HEK293 (cell line): ENCODE measurements at regions not wholly inside any gene's neighbourhood (a gene's known extent, or its start where the extent isn't known, plus 50 kb on each side); places are given as distances from the start of the nearest gene placed in this dataset.

Experiments
- CTCF ChIA-PET: fragments of 350-600 bp; formaldehyde crosslinking; extraction: SDS; loops from one replicate; lab custom pipeline; 2021; ENCODE audit warnings: antibody characterized with exemption; lab: Yijun Ruan, JAX
- POLR2A ChIA-PET: fragments of 300-600 bp; formaldehyde crosslinking; extraction: SDS; loops from one replicate; lab custom pipeline; 2020; ENCODE audit warnings: antibody characterized with exemption, inconsistent platforms; lab: Yijun Ruan, JAX
- H3K27ac ChIP-seq: fragments of 200-500 bp; sonication (Bioruptor generic); 2 replicates; pipeline ENCODE4 v1.5.1; 2014; ENCODE audit warnings: low read depth, low read length, control low read depth, inconsistent platforms; ENCODE audit errors: extremely low read depth
- H3K36me3 ChIP-seq, 2 experiments: fragments of 200-500 bp in 1 of 2; sonication (Bioruptor generic) in 1 of 2; 1 replicate in 1 of 2; 2 replicates in 1 of 2; pipeline ENCODE4 v1.5.1; 2014 to 2017; ENCODE audit warnings: inconsistent platforms in 2 of 2, low read length in 2 of 2; ENCODE audit not compliant: control insufficient read depth in 2 of 2, insufficient read depth in 1 of 2
- H3K4me1 ChIP-seq: fragments of 200-500 bp; sonication (Bioruptor generic); 2 replicates; pipeline ENCODE4 v1.5.1; 2014; ENCODE audit warnings: mild to moderate bottlenecking, low read length, inconsistent platforms; ENCODE audit not compliant: control insufficient read depth, insufficient read depth
- H3K4me3 ChIP-seq: 2 replicates; pipeline ENCODE4 v1.5.1; 2011; ENCODE audit warnings: low read depth, mild to moderate bottlenecking, control low read depth, low read length, moderate library complexity
- H3K9me3 ChIP-seq: fragments of 200-500 bp; sonication (Bioruptor generic); 2 replicates; pipeline ENCODE4 v1.5.1; 2014; ENCODE audit warnings: low read depth, low read length, inconsistent platforms; ENCODE audit not compliant: control insufficient read depth, insufficient read depth
- ATF2 ChIP-seq: fragments of 450-650 bp; formaldehyde crosslinking; IDR thresholded peaks from 2 replicates; pipeline ENCODE4 v1.5.1; 2016; ENCODE audit warnings: missing biosample characterization, missing genetic modification characterization, low read depth
- HOXC10 ChIP-seq: sonication (generic); formaldehyde crosslinking; IDR thresholded peaks from 2 replicates; pipeline ENCODE4 v1.8.1; 2023; ENCODE audit warnings: mild to moderate bottlenecking, missing genetic modification reagents
- KLF16 ChIP-seq: fragments of 450-650 bp; formaldehyde crosslinking; IDR thresholded peaks from 2 replicates; pipeline ENCODE4 v1.5.1; 2017; ENCODE audit warnings: missing biosample characterization, missing genetic modification characterization
- OSR2 ChIP-seq: fragments of 450-650 bp; formaldehyde crosslinking; IDR thresholded peaks from 2 replicates; pipeline ENCODE4 v1.5.1; 2016; ENCODE audit warnings: missing biosample characterization, missing genetic modification characterization
- PRDM6 ChIP-seq: fragments of 450-650 bp; formaldehyde crosslinking; IDR thresholded peaks from 2 replicates; pipeline ENCODE4 v1.5.1; 2017; ENCODE audit warnings: missing biosample characterization, missing genetic modification characterization
- RBAK ChIP-seq: fragments of 450-650 bp; formaldehyde crosslinking; IDR thresholded peaks from 2 replicates; pipeline ENCODE4 v1.5.1; 2016; ENCODE audit warnings: missing biosample characterization, missing genetic modification characterization
- SP3 ChIP-seq: fragments of 450-650 bp; formaldehyde crosslinking; IDR thresholded peaks from 2 replicates; pipeline ENCODE4 v1.5.1; 2016; ENCODE audit warnings: missing biosample characterization, missing genetic modification characterization
- ZBTB48 ChIP-seq: fragments of 450-650 bp; formaldehyde crosslinking; IDR thresholded peaks from 2 replicates; pipeline ENCODE4 v1.5.1; 2016; ENCODE audit warnings: missing biosample characterization, missing genetic modification characterization
- ZNF174 ChIP-seq: fragments of 450-650 bp; formaldehyde crosslinking; IDR thresholded peaks from 2 replicates; pipeline ENCODE4 v1.5.0; 2017; ENCODE audit warnings: missing biosample characterization, mild to moderate bottlenecking, missing genetic modification characterization
- ZNF19 ChIP-seq: fragments of 450-650 bp; formaldehyde crosslinking; IDR thresholded peaks from 2 replicates; pipeline ENCODE4; 2016; ENCODE audit warnings: missing biosample characterization, missing genetic modification characterization, low read depth
- ZNF214 ChIP-seq: fragments of 450-650 bp; formaldehyde crosslinking; IDR thresholded peaks from 2 replicates; pipeline ENCODE4 v1.5.1; 2017; ENCODE audit warnings: missing biosample characterization, mild to moderate bottlenecking, missing genetic modification characterization, borderline replicate concordance
- ZNF274 ChIP-seq, 2 experiments: fragments of 200-500 bp in 1 of 2; fragments of 450-650 bp in 1 of 2; sonication (Bioruptor generic) in 1 of 2; formaldehyde crosslinking in 1 of 2; IDR thresholded peaks; 2 replicates each; pipeline versions ENCODE4 v1.5.1 to v1.6.1; 2014 to 2016; ENCODE audit warnings: borderline replicate concordance in 1 of 2, inconsistent platforms in 1 of 2, low read length in 1 of 2, missing biosample characterization in 1 of 2, missing genetic modification characterization in 1 of 2
- ZNF292 ChIP-seq: fragments of 450-650 bp; formaldehyde crosslinking; IDR thresholded peaks from 2 replicates; pipeline ENCODE4 v1.5.1; 2016; ENCODE audit warnings: low read depth, missing biosample characterization, missing genetic modification characterization, borderline replicate concordance
- ZNF350 ChIP-seq: fragments of 450-650 bp; formaldehyde crosslinking; IDR thresholded peaks from 2 replicates; pipeline ENCODE4 v1.5.0; 2017; ENCODE audit warnings: missing biosample characterization, mild to moderate bottlenecking, missing genetic modification characterization
- ZNF404 ChIP-seq: fragments of 450-650 bp; formaldehyde crosslinking; IDR thresholded peaks from 2 replicates; pipeline ENCODE4 v1.5.1; 2017; ENCODE audit warnings: missing biosample characterization, missing genetic modification characterization
- ZNF416 ChIP-seq: fragments of 450-650 bp; formaldehyde crosslinking; IDR thresholded peaks from 2 replicates; pipeline ENCODE4 v1.5.1; 2016; ENCODE audit warnings: missing biosample characterization, missing genetic modification characterization
- ZNF501 ChIP-seq: fragments of 450-650 bp; formaldehyde crosslinking; IDR thresholded peaks from 2 replicates; pipeline ENCODE4 v1.5.1; 2016; ENCODE audit warnings: missing biosample characterization, missing genetic modification characterization
- ZNF529 ChIP-seq: fragments of 450-650 bp; formaldehyde crosslinking; IDR thresholded peaks from 2 replicates; pipeline ENCODE4 v1.5.1; 2017; ENCODE audit warnings: missing genetic modification characterization, missing biosample characterization; ENCODE audit not compliant: insufficient replicate concordance
- ZNF571 ChIP-seq: fragments of 450-650 bp; formaldehyde crosslinking; IDR thresholded peaks from 2 replicates; pipeline ENCODE4 v1.5.0; 2017; ENCODE audit warnings: missing biosample characterization, missing genetic modification characterization
- ZNF596 ChIP-seq: fragments of 450-650 bp; IDR thresholded peaks from 2 replicates; pipeline ENCODE4 v1.5.0; 2018; ENCODE audit warnings: missing biosample characterization, mild to moderate bottlenecking, missing genetic modification characterization, moderate library complexity
- ZNF670 ChIP-seq: fragments of 450-650 bp; formaldehyde crosslinking; IDR thresholded peaks from 2 replicates; pipeline ENCODE4 v1.5.1; 2016; ENCODE audit warnings: missing biosample characterization, missing genetic modification characterization, low read depth
- ZNF677 ChIP-seq: fragments of 450-650 bp; IDR thresholded peaks from 2 replicates; pipeline ENCODE4 v1.5.0; 2018; ENCODE audit warnings: missing biosample characterization, mild to moderate bottlenecking, missing genetic modification characterization, moderate library complexity
- TF ChIP-seq, protein P1 (sequence below): fragments of 450-650 bp; formaldehyde crosslinking; IDR thresholded peaks from 2 replicates; pipeline ENCODE4 v1.5.1; 2016; ENCODE audit warnings: missing biosample characterization, missing genetic modification characterization, borderline replicate concordance

DNA sequence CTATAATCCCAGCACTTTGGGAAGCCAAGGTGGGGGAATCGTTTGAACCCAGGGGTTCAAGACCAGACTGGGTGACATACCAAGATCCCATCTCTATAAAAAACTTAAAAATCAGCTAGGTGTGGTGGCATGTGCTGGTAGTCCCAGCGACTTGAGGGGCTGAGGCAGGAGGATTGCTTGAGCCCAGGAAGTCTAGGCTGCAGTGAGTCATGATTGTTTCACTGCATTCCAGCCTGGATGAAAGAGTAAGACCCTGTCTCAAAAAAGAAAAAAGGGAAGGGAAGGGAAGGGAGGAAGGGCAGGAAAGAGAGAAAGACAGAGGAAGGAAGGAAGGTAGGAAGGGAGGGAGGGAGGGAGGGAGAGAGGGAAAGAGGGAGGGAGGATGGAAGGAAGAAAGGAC, 133.7 kb upstream of the LRRN1 start (continued):
- TF ChIP-seq, protein P1, sequence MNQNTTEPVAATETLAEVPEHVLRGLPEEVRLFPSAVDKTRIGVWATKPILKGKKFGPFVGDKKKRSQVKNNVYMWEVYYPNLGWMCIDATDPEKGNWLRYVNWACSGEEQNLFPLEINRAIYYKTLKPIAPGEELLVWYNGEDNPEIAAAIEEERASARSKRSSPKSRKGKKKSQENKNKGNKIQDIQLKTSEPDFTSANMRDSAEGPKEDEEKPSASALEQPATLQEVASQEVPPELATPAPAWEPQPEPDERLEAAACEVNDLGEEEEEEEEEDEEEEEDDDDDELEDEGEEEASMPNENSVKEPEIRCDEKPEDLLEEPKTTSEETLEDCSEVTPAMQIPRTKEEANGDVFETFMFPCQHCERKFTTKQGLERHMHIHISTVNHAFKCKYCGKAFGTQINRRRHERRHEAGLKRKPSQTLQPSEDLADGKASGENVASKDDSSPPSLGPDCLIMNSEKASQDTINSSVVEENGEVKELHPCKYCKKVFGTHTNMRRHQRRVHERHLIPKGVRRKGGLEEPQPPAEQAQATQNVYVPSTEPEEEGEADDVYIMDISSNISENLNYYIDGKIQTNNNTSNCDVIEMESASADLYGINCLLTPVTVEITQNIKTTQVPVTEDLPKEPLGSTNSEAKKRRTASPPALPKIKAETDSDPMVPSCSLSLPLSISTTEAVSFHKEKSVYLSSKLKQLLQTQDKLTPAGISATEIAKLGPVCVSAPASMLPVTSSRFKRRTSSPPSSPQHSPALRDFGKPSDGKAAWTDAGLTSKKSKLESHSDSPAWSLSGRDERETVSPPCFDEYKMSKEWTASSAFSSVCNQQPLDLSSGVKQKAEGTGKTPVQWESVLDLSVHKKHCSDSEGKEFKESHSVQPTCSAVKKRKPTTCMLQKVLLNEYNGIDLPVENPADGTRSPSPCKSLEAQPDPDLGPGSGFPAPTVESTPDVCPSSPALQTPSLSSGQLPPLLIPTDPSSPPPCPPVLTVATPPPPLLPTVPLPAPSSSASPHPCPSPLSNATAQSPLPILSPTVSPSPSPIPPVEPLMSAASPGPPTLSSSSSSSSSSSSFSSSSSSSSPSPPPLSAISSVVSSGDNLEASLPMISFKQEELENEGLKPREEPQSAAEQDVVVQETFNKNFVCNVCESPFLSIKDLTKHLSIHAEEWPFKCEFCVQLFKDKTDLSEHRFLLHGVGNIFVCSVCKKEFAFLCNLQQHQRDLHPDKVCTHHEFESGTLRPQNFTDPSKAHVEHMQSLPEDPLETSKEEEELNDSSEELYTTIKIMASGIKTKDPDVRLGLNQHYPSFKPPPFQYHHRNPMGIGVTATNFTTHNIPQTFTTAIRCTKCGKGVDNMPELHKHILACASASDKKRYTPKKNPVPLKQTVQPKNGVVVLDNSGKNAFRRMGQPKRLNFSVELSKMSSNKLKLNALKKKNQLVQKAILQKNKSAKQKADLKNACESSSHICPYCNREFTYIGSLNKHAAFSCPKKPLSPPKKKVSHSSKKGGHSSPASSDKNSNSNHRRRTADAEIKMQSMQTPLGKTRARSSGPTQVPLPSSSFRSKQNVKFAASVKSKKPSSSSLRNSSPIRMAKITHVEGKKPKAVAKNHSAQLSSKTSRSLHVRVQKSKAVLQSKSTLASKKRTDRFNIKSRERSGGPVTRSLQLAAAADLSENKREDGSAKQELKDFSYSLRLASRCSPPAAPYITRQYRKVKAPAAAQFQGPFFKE = no peak
- TF ChIP-seq ZNF19 (tag by site-specific recombination) = no peak
- no peak for TF ChIP-seq PRDM6 (tag by site-specific recombination)
- no peak for TF ChIP-seq ZNF214 (tag by site-specific recombination)
- TF ChIP-seq SP3 (tag by site-specific recombination) = no peak
- TF ChIP-seq OSR2 (tag by site-specific recombination) = no peak
- no peak for TF ChIP-seq ZBTB48 (tag by site-specific recombination)
- no peak for TF ChIP-seq ZNF404 (tag by site-specific recombination)

DNA sequence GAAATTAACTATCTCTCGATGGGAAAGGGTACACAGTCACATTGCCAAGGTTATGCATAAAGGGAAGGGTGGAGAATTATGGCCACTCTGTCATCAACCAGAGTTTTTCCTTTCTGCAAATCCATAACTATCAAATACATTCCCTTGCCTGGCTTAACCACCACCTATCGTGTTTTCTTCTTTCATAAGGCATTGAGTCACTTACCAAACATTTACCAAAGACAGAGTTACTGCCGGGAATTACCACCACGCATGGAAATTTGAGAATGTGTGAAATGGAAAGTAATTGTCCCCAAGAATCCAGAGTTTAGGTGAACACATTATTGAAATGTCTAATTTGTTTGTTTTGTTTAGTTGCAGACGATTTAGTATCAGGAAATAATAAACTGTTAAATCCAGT, 134.3 kb upstream of the LRRN1 start:
- POLR2A ChIA-PET = no interaction called here
- Histone ChIP-seq H3K36me3 (no peaks in the 10 kb centered on the region), H3K27ac (no peak overlapping the region), H3K4me3 (no peak overlapping the region), H3K9me3 (no peaks in the 10 kb centered on the region), H3K4me1 (no peaks in the 10 kb centered on the region)
- CTCF ChIA-PET = no interaction called here
- no peak for TF ChIP-seq RBAK

DNA sequence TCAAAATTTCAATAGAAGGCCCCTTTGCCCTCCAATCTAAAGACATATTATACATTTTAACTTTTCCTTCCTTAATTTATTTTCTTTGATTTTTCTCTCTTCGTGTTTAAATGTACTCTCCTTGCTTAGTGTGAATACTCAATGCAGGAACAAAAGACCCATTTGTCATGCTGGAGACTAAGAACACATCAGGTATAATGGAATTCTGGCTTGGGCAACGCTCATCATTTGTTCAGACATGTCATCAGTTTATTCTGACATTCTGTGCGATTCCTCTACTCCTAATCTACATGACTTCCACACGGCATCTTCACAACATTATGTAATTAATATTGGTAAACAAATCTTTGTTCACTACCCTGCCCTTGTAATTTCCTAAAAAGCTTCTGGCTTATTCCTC, 136.6 kb upstream of the LRRN1 start:
- Histone ChIP-seq H3K27ac (no peak overlapping the region), H3K36me3 (no peaks in the 10 kb centered on the region), H3K4me1 (no peaks in the 10 kb centered on the region), H3K4me3 (no peak overlapping the region), H3K9me3 (no peaks in the 10 kb centered on the region)
- POLR2A ChIA-PET = no interaction called here
- TF ChIP-seq ZNF670 (no peak), ZNF501 (no peak), KLF16 (no peak), ZNF292 (tag by site-specific recombination) (no peak), ZNF274 (IDR thresholded peaks at IDR 0.05; ENCODE audit: low read length) (no peak), ZNF274 (tag by site-specific recombination; IDR thresholded peaks at IDR 0.05; ENCODE audit: borderline replicate concordance) (no peak), ZNF350 (tag by site-specific recombination) (no peak), ZNF677 (no peak), ATF2 (tag by site-specific recombination) (no peak), ZNF174 (tag by site-specific recombination) (no peak), HOXC10 (no peak), ZNF529 (tag by site-specific recombination) (no peak), ZNF416 (no peak), ZNF571 (tag by site-specific recombination) (no peak), ZNF596 (tag by site-specific recombination) (no peak)
- CTCF ChIA-PET = no interaction called here
